SK-N-SH (cell line): ENCODE measurements at regions not wholly inside any gene's neighbourhood (a gene's known extent, or its start where the extent isn't known, plus 50 kb on each side); places are given as distances from the start of the nearest gene placed in this dataset.

Experiments
- CTCF ChIA-PET: fragments of 300-600, 350-600 bp; formaldehyde crosslinking; extraction: SDS; loops from one replicate; lab custom pipeline; 2021; lab: Yijun Ruan, JAX
- POLR2A ChIA-PET: fragments of 350-600 bp; sonication (Branson Sonifier 250); formaldehyde crosslinking; extraction: SDS; loops from one replicate; lab custom pipeline; 2020; ENCODE audit warnings: antibody characterized with exemption, inconsistent platforms; lab: Yijun Ruan, JAX
- DNase-seq: peaks from one replicate; pipeline ENCODE4 v3.0.0; 2012
- H2AFZ ChIP-seq: fragments of 200-600 bp; sonication (generic); 2 replicates; pipeline ENCODE4 v1.8.1; 2016; ENCODE audit warnings: antibody characterized with exemption, mild to moderate bottlenecking, low read depth
- H3F3A ChIP-seq: fragments of 200-600 bp; sonication (generic); replicated peaks from 2 replicates; pipeline ENCODE3; 2016; ENCODE audit warnings: antibody characterized with exemption, mild to moderate bottlenecking; ENCODE audit not compliant: insufficient read depth
- H3K27ac ChIP-seq, 2 experiments: fragments of 200-500 bp in 1 of 2; fragments of 200-600 bp in 1 of 2; sonication (Bioruptor generic) in 1 of 2; sonication (generic), shearing (Covaris generic) in 1 of 2; 2 replicates each; pipeline versions ENCODE4 v1.5.1 to v1.6.1; 2014 to 2016; ENCODE audit warnings: low read depth in 2 of 2, inconsistent platforms in 1 of 2, low read length in 1 of 2, mild to moderate bottlenecking in 1 of 2, mixed read lengths in 1 of 2
- H3K27me3 ChIP-seq: fragments of 200-600 bp; sonication (generic), shearing (Covaris generic); 2 replicates; pipeline ENCODE4 v1.6.1; 2016; ENCODE audit warnings: mixed run types; ENCODE audit not compliant: insufficient read depth
- H3K36me3 ChIP-seq, 2 experiments: fragments of 200-500 bp in 1 of 2; fragments of 200-600 bp in 1 of 2; sonication (Bioruptor generic) in 1 of 2; sonication (generic) in 1 of 2; replicated peaks in 1 of 2; 2 replicates each; pipeline versions ENCODE3 to v1.5.1; 2014 to 2016; ENCODE audit warnings: low read length in 1 of 2, mild to moderate bottlenecking in 1 of 2; ENCODE audit not compliant: insufficient read depth in 2 of 2, control insufficient read depth in 1 of 2
- H3K4me1 ChIP-seq, 2 experiments: fragments of 200-500 bp in 1 of 2; fragments of 200-600 bp in 1 of 2; sonication (Bioruptor generic) in 1 of 2; sonication (generic), shearing (Covaris generic) in 1 of 2; 2 replicates each; pipeline versions ENCODE4 v1.5.1 to v1.6.1; 2014 to 2016; ENCODE audit warnings: low read depth in 1 of 2, low read length in 1 of 2, mixed run types in 1 of 2; ENCODE audit not compliant: insufficient read depth in 2 of 2, control insufficient read depth in 1 of 2
- H3K4me2 ChIP-seq: fragments of 200-600 bp; sonication (generic), shearing (Covaris generic); 2 replicates; pipeline ENCODE4 v1.6.1; 2017; ENCODE audit warnings: mixed run types
- H3K4me3 ChIP-seq, 2 experiments: fragments of 200-500 bp in 1 of 2; fragments of 200-600 bp in 1 of 2; sonication (Bioruptor generic) in 1 of 2; sonication (generic), shearing (Covaris generic) in 1 of 2; 2 replicates each; pipeline versions ENCODE4 v1.5.1 to v1.8.1; 2014 to 2016; ENCODE audit warnings: low read depth in 2 of 2, inconsistent platforms in 1 of 2, low read length in 1 of 2, mild to moderate bottlenecking in 1 of 2, mixed read lengths in 1 of 2, moderate library complexity in 1 of 2
- H3K79me2 ChIP-seq: fragments of 200-600 bp; sonication (generic); 2 replicates; pipeline ENCODE4 v1.8.1; 2017; ENCODE audit warnings: mild to moderate bottlenecking; ENCODE audit not compliant: insufficient read depth
- H3K9ac ChIP-seq: fragments of 200-600 bp; sonication (generic); 2 replicates; pipeline ENCODE4 v1.6.1; 2017; ENCODE audit warnings: mixed run types
- H3K9me2 ChIP-seq: fragments of 200-600 bp; sonication (generic); 2 replicates; pipeline ENCODE4 v1.6.1; 2017; ENCODE audit warnings: mixed run types
- H3K9me3 ChIP-seq: fragments of 200-600 bp; sonication (generic); 2 replicates; pipeline ENCODE4 v1.6.1; 2017; ENCODE audit warnings: mixed run types, mild to moderate bottlenecking, moderate library complexity
- H4K20me1 ChIP-seq: fragments of 200-600 bp; sonication (generic); 2 replicates; pipeline ENCODE4 v1.6.1; 2017; ENCODE audit warnings: mild to moderate bottlenecking, mixed run types; ENCODE audit not compliant: insufficient read depth
- ELF1 ChIP-seq: IDR thresholded peaks from 2 replicates; pipeline ENCODE4 v1.4.0; 2012
- GATA2 ChIP-seq: sonication (generic); formaldehyde crosslinking; IDR thresholded peaks from 2 replicates; pipeline ENCODE4 v1.5.0; 2020; ENCODE audit warnings: mild to moderate bottlenecking, missing genetic modification reagents
- NFIC ChIP-seq: IDR thresholded peaks from 2 replicates; pipeline ENCODE4 v1.4.0; 2012; ENCODE audit warnings: borderline replicate concordance
- SIN3A ChIP-seq: IDR thresholded peaks from 2 replicates; pipeline ENCODE4 v1.6.1; 2012; ENCODE audit warnings: low read depth, mild to moderate bottlenecking, low read length, moderate library complexity, borderline replicate concordance
- TAF1 ChIP-seq: IDR thresholded peaks from 2 replicates; pipeline ENCODE4 v1.6.1; 2012; ENCODE audit warnings: low read depth, mild to moderate bottlenecking, low read length, moderate library complexity, borderline replicate concordance
- TEAD4 ChIP-seq: IDR thresholded peaks from 2 replicates; pipeline ENCODE4 v1.4.0; 2012; ENCODE audit warnings: mild to moderate bottlenecking, borderline replicate concordance; ENCODE audit not compliant: insufficient read depth
- WGBS: methylation state at CpG from one replicate; pipeline ENCODE4 v1.1.6; 2017; ENCODE audit warnings: low lambda C conversion rate; 5-methylcytosine and 5-hydroxymethylcytosine counted together
- TF ChIP-seq, protein P1 (sequence below): fragments of 200-600 bp; sonication (generic); IDR thresholded peaks from 2 replicates; pipeline ENCODE4 v1.6.1; 2017; ENCODE audit warnings: antibody characterized with exemption, mild to moderate bottlenecking, moderate library complexity
- TF ChIP-seq, protein P2 (sequence below): fragments of 150-350 bp; IDR thresholded peaks from 2 replicates; pipeline ENCODE4 v1.6.1; 2017; ENCODE audit warnings: antibody characterized with exemption, low read length, low read depth, borderline replicate concordance
- TF ChIP-seq, protein P3 (sequence below): IDR thresholded peaks from 2 replicates; pipeline ENCODE4 v1.4.0; 2012; ENCODE audit warnings: low read depth
- TF ChIP-seq, protein P4 (sequence below): IDR thresholded peaks from 2 replicates; pipeline ENCODE4 v1.6.1; 2012; ENCODE audit warnings: mild to moderate bottlenecking, low read depth, low read length, moderate library complexity
- TF ChIP-seq, protein P5 (sequence below): IDR thresholded peaks from 2 replicates; pipeline ENCODE4 v1.4.0; 2012; ENCODE audit warnings: low read depth, borderline replicate concordance

DNA sequence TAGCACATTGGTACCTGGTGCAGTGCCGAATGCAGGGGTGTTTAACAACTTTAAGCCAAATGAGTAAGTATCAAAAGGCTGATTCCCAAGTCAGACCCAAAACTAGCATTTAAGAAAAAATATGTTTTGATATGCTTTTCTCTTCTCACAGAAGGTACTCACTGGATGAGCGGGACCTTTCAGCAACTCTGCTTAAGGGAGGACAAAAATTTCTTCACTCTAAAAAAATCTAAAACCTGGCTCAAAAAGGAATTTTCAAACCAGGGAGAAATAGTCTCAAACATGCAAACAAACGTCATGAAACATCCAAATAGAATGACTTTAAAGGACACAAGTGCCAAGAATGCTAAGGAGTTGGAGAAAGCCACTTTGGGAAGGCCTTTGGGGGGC, 962.1 kb downstream of the KCNMA1 start (continued):
- TF ChIP-seq, protein P1, sequence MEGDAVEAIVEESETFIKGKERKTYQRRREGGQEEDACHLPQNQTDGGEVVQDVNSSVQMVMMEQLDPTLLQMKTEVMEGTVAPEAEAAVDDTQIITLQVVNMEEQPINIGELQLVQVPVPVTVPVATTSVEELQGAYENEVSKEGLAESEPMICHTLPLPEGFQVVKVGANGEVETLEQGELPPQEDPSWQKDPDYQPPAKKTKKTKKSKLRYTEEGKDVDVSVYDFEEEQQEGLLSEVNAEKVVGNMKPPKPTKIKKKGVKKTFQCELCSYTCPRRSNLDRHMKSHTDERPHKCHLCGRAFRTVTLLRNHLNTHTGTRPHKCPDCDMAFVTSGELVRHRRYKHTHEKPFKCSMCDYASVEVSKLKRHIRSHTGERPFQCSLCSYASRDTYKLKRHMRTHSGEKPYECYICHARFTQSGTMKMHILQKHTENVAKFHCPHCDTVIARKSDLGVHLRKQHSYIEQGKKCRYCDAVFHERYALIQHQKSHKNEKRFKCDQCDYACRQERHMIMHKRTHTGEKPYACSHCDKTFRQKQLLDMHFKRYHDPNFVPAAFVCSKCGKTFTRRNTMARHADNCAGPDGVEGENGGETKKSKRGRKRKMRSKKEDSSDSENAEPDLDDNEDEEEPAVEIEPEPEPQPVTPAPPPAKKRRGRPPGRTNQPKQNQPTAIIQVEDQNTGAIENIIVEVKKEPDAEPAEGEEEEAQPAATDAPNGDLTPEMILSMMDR, result no peak
- TF ChIP-seq, protein P2, sequence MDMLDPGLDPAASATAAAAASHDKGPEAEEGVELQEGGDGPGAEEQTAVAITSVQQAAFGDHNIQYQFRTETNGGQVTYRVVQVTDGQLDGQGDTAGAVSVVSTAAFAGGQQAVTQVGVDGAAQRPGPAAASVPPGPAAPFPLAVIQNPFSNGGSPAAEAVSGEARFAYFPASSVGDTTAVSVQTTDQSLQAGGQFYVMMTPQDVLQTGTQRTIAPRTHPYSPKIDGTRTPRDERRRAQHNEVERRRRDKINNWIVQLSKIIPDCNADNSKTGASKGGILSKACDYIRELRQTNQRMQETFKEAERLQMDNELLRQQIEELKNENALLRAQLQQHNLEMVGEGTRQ, result no peak
- TF ChIP-seq, all 33 proteins: peak for 0

DNA sequence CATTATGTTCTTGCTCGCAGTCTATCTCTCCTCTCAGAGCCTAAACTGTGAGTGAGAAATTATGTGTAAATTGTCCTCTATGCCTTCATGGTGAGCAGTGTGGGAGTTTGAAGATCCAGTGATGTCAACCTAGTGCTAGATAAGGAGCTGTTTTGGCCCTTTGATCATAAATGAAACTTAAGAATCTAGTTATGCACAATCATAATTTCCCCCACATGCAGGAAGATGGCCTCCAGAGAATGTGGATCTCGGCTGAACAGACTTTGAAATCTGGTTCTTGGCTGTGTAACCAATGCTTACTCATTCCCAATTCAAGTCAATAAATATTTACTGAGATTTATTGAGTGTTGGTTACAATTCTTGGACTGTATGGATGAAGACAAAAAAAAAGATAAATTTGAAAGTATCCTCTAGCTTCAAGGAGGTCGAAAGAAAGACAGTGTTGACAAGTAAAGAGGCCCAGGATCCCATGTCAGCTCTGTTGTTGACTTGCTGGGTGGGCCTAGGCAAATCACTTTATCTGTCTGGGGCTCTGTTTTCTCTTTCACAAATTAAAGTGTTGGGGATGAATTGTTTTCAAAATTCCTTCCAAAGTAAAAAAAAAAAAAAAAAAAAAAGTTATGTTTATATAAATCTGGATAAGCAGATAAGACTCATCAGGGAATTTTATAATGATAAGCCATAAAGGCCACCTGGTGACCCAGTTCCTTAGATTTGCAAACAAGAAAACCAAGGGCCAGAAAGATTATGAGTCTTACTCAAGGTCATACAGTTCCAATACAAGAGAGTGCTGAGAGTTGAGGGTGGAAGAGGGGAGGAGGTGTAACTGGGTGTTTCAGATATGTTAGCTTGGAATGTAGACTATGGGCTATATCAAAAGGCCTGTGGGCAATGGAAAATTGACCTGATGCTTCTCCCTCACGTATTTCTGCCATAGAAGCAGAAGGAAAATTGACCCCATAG, 969.9 kb downstream of the KCNMA1 start:
- 24% methylated on average over 4 of the region's 4 CpGs for WGBS
- H3F3A ChIP-seq, result no peaks in the 10 kb centered on the region

More for the DNA sequence above, 969.9 kb downstream of the KCNMA1 start:
- no peaks in the 10 kb centered on the region for H3K36me3 ChIP-seq
- H3K4me3 ChIP-seq, result no peak overlapping the region
- H3K79me2 ChIP-seq, result no peaks in the 10 kb centered on the region
- DNase-seq, result no peak
- no peak for TF ChIP-seq NFIC
- TF ChIP-seq, protein P3, sequence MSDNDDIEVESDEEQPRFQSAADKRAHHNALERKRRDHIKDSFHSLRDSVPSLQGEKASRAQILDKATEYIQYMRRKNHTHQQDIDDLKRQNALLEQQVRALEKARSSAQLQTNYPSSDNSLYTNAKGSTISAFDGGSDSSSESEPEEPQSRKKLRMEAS, result no peak
- TF ChIP-seq, protein P4, sequence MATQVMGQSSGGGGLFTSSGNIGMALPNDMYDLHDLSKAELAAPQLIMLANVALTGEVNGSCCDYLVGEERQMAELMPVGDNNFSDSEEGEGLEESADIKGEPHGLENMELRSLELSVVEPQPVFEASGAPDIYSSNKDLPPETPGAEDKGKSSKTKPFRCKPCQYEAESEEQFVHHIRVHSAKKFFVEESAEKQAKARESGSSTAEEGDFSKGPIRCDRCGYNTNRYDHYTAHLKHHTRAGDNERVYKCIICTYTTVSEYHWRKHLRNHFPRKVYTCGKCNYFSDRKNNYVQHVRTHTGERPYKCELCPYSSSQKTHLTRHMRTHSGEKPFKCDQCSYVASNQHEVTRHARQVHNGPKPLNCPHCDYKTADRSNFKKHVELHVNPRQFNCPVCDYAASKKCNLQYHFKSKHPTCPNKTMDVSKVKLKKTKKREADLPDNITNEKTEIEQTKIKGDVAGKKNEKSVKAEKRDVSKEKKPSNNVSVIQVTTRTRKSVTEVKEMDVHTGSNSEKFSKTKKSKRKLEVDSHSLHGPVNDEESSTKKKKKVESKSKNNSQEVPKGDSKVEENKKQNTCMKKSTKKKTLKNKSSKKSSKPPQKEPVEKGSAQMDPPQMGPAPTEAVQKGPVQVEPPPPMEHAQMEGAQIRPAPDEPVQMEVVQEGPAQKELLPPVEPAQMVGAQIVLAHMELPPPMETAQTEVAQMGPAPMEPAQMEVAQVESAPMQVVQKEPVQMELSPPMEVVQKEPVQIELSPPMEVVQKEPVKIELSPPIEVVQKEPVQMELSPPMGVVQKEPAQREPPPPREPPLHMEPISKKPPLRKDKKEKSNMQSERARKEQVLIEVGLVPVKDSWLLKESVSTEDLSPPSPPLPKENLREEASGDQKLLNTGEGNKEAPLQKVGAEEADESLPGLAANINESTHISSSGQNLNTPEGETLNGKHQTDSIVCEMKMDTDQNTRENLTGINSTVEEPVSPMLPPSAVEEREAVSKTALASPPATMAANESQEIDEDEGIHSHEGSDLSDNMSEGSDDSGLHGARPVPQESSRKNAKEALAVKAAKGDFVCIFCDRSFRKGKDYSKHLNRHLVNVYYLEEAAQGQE, result no peak
- TF ChIP-seq TAF1, result no peak
- no peak for TF ChIP-seq TEAD4
- TF ChIP-seq, protein P5, sequence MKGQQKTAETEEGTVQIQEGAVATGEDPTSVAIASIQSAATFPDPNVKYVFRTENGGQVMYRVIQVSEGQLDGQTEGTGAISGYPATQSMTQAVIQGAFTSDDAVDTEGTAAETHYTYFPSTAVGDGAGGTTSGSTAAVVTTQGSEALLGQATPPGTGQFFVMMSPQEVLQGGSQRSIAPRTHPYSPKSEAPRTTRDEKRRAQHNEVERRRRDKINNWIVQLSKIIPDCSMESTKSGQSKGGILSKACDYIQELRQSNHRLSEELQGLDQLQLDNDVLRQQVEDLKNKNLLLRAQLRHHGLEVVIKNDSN, result no peak
- TF ChIP-seq, protein P1, result no peak
- TF ChIP-seq GATA2 (CRISPR knock-in tag), result no peak
- no peak for TF ChIP-seq ELF1
- no peak for TF ChIP-seq SIN3A
- TF ChIP-seq, all 33 proteins: peak for 0
- Histone ChIP-seq H3K4me1 (no peaks in the 10 kb centered on the region), H4K20me1 (no peaks in the 10 kb centered on the region), H2AFZ (no peak overlapping the region), H3K9me2 (no peaks in the 10 kb centered on the region), H3K9me3 (no peaks in the 10 kb centered on the region), H3K27ac (no peak overlapping the region), H3K9ac (no peak overlapping the region), H3K27me3 (no peaks in the 10 kb centered on the region), H3K4me2 (no peak overlapping the region)
- POLR2A ChIA-PET, result no interaction called here
- CTCF ChIA-PET, result no interaction called here
